PC-3 (cell line): ENCODE measurements at regions not wholly inside any gene's neighbourhood (a gene's known extent, or its start where the extent isn't known, plus 50 kb on each side); places are given as distances from the start of the nearest gene placed in this dataset.

Source experiments
- CTCF ChIP-seq: fragments of 300-600 bp; sonication (generic); conservative IDR thresholded peaks from 2 replicates; pipeline ENCODE4 v1.5.1; 2017; ENCODE audit warnings: antibody characterized with exemption, low read depth, mild to moderate bottlenecking, low read length
- EZH2phosphoT487 ChIP-seq: fragments of 300-600 bp; sonication (generic); IDR thresholded peaks from 2 replicates; pipeline ENCODE4 v1.6.1; 2018; ENCODE audit warnings: mild to moderate bottlenecking, antibody characterized with exemption, low read length, borderline replicate concordance

- 0 out of 2 replicates have a peak, but pooled peaks have one; percentile 11 for TF ChIP-seq CTCF
- TF ChIP-seq EZH2phosphoT487: no peak
These were observed 73.2 kb upstream of the IPO5 start for GRCh38 chr13:97880311-97880675.
